ENCODE measurements at regions not wholly inside any gene's neighbourhood (a gene's known extent, or its start where the extent isn't known, plus 50 kb on each side); places are given as distances from the start of the nearest gene placed in this dataset.

GRCh38 chr3:150091626-150092025 lies 120.9 kb upstream of the PFN2 start:
- no peak for DNase-seq (ENCODE audit: low spot score)

DNA sequence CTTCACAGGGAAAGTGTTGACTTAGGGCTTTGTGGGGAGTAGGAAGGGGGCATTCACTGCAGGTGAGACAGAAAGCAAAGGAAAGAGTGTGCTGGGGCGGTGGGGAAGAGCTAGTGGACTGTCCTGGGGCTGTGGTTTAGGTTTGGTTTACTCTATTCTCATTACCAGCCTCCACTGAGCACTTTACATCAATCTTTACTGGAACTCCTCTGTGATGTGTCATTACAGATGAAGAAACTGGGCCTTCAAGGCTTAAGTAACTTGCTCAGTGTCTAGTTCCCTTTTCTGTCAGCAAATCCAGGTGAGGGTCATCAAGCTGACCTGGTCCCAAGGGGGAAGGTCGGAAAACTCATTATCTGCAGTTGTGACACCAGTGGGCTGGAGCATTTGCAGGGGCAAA lies 120.2 kb upstream of the PFN2 start:
- no peak for DNase-seq (ENCODE audit: low spot score)

- DNase-seq (ENCODE audit: low spot score) = no peak
Measured at GRCh38 chr3:150090006-150090405, 119.3 kb upstream of the PFN2 start.

GRCh38 chr3:150084128-150084527 lies 113.4 kb upstream of the PFN2 start:
- no peak for DNase-seq (ENCODE audit: low spot score)

- DNase-seq (ENCODE audit: low spot score) = no peak
Measured at GRCh38 chr3:150083655-150084042, 113.0 kb upstream of the PFN2 start.

- DNase-seq (ENCODE audit: low spot score) = no peak
Measured at GRCh38 chr3:150082898-150083654, 112.4 kb upstream of the PFN2 start.

DNA sequence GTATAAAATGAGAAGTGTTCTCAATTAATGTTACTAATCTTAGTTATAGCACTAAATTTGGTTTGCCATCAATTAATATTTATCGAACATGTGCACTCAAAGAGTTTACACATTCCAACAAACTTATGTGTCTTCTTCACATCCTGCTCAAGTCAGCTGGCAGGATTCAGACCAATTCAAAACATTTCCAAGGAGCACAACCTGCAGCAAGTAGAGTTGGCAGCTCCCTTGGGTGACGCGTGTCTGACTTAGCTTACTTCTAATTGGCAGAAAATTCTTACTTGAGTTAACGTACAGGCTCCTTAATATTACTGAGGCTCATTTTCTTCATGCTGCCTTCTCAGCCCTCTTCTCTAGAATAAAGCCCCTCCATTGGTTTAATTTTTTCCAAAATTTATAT lies 110.4 kb upstream of the PFN2 start:
- no peak for DNase-seq (ENCODE audit: low spot score)

DNA sequence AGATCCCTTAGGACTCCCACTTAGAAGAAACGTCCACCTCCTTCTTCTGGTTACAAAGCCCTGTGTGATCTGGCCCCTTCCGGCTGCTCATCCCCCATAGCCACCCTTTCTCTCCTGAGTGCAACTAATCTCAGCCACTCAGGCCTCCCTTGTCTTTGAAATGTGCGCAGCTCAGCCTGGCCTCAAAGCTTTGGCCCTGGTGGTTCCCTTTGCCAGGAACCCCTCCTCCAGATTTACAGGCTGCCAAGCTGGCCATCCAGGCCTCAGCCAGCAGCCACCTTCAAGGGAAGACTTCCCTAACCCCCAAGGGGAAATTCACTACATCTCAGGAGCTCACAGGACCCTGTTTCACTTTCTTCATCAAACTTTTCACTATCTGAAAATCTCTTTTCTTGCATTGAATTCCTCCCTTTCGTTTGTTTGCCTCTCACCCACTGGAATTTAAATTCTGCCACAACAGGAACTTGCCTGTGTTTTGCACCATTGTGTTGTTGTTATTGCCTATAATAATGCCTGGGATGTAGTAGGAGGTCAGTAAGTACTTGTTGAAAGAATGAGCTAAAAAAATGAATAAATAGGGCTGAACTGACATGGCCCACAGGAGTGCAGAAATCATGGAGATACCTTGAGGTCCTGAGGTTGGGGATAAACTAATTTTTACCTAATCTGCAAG lies 109.5 kb upstream of the PFN2 start:
- no peak for DNase-seq (ENCODE audit: low spot score)

DNA sequence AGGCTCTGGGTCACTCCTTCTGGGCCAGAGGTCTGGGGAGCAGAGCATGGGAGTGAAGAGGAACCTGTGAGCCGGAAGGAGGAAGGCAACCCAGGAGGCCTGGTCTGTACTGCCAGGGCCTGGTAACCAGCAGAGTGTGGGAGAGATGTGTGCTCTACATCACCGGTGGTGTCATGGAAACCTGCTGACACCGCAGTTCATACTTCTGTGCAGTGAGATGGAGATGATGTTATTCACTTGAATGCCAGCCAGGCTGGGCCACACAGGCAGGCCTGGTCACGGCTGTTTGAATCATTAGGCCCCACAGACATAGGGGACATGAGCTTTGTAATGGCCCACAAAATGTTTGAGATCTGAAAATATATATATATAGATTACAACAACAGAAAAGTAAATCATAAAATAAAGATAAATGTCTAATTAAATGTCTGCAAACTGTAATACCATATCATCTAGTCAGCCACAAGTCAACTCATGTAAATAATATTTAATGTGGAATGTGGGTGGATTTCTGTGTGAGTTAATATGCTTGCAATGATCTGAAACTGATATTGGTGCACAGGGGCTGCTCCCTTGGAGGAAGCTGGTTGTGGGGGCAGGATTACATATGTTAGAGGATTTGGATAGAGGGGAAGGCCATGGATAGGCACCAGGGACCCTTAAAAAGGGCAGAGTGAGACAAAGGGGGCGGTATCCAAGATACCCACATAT lies 108.5 kb upstream of the PFN2 start:
- DNase-seq (ENCODE audit: low spot score) = no peak

GRCh38 chr3:150077581-150078247 lies 107.0 kb upstream of the PFN2 start:
- no peak for DNase-seq (ENCODE audit: low spot score)

DNA sequence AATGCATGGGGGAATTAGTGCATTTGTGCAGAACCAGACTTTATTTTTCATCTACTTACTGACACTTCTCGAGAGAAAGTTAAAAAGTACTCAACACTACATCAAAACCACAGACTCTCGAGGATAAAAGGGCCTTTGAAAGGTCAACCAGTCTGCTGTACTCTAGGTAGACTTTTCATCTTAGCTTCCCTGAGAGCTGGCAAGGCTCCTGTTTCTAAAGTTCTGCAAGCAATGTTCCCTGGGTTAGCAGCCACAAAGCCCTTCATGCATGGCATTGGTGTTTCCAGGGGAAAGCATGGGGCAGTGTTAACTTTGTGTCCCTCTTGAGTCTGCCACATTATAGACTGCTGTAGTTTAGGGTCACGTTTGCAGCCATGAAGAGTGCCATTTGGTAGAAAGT lies 106.4 kb upstream of the PFN2 start:
- no peak for DNase-seq (ENCODE audit: low spot score)

- DNase-seq (ENCODE audit: low spot score) = no peak
Measured at GRCh38 chr3:150076443-150076842, 105.7 kb upstream of the PFN2 start.

DNA sequence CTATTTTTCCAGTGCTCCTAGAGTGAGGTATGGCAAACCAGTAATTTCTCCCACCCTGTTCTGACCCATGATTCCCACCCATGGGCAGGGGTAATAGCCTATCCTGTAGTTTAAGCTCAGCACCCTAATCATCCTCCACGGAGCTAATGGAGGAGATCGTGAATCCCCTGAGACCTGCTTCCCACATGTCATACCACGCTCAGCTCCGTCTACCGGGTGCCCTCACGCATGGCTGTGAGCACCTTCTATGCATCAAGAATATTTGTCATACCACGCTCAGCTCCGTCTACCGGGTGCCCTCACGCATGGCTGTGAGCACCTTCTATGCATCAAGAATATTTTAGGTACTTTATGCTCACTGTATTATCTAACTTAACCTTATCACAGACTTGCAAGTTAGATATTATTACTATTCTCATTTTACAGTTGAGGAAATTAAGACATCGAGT lies 104.7 kb upstream of the PFN2 start:
- DNase-seq (ENCODE audit: low spot score) = no peak

GRCh38 chr3:150074697-150075416 lies 104.2 kb upstream of the PFN2 start:
- no peak for DNase-seq (ENCODE audit: low spot score)

DNA sequence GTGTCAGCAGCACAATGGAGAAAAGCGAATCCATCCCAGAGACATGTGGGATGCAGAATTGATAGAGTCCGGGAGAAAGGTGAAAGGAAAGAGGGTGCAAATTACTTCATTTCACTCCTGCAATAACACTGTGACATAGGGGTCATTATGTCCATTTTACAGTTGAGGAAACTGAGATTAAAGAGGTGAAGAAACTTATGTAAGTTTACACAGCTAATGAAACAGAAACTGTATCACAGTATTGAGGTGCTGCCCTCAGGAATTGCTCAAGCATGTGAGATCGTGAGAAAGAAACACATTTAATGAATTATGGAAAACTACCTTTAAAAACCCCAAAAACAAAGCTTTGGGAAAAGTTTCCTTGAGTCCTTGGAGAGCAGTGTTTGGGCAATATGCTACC lies 103.6 kb upstream of the PFN2 start:
- no peak for DNase-seq (ENCODE audit: low spot score)

DNA sequence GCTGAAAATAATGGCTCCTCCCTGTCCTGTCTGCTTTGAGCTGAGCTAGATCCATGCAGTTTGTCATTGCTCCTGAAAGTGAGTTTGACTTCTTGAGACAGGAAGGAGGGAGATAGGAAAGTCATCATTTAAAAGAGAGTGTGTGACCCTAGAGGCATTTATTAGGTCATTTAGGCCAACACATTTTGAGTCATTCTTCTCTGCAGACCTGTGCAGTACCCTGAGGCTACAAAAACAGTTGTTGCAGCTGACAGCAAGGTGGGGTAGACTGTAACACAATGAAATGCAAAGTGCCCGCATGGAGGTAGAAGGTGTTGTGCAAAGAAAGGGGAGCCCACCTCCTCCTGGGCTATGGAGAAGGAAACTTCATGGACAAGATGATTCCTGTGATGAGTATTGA lies 102.8 kb upstream of the PFN2 start:
- no peak for DNase-seq (ENCODE audit: low spot score)

DNA sequence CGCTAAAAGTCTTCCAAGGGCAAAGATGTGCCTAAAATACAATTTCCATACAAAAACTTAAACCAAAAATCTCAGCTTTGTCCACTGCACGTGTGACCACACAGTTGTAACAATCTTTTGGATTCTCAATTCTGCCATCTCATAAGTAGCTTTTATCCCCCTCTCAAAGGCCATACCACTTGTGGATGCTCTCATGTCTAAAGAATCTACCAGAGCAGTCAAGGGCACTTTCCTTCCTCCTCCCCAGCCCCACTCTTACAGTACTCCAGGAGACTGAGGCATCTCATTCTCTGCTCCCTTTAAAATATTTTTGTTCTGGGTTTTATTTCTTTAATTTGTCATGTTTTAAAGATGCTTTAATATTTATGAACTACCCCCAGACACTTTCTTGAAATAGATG lies 102.3 kb upstream of the PFN2 start:
- DNase-seq (ENCODE audit: low spot score) = no peak

DNA sequence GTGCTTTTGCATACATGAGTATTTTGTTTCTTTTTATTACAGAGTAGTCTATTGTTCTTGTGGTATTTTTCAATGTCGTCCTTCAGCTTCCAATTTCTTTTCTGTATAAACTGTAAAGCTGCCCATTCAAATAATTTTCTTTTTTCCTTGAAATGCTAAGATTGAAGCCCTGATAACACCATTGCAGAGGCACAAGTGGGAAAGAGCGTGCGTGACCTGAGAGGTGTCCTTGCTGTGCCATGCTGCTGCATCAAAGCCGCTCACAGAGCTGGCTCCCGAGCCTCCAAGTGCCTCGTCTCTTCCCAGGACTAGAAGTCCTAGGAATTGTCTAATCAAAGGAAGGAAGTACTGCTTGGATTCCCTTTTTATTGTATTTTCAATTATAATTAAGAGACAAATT lies 101.9 kb upstream of the PFN2 start:
- no peak for DNase-seq (ENCODE audit: low spot score)

DNA sequence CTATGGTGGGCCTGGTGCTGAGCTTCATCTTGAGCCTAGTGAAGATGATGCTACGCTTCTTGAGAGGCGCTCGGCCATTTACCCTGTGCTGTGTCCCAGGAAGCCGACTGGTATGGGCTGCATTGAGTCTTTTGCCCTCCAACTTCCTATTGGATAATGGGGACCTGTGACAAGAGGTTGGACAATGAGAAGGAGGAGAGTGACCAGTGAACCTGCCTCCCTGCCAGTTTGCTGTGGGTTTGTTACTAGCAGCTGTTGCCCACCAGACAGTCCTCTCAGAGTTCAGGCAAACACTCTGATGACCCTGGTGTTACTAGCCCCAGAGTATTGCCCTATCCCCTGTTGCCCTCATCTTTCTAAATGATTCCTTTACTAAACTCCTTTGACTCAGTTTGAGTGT lies 99.6 kb upstream of the PFN2 start:
- DNase-seq (ENCODE audit: low spot score) = no peak

GRCh38 chr3:150069633-150070032 lies 98.9 kb upstream of the PFN2 start:
- DNase-seq (ENCODE audit: low spot score) = no peak

GRCh38 chr3:150069154-150069527 lies 98.4 kb upstream of the PFN2 start:
- no peak for DNase-seq (ENCODE audit: low spot score)
